ENCODE measurements at regions not wholly inside any gene's neighbourhood (a gene's known extent, or its start where the extent isn't known, plus 50 kb on each side); places are given as distances from the start of the nearest gene placed in this dataset.

- Histone ChIP-seq H3K4me3 (ENCODE audit: low read length) (no peak overlapping the region), H3K4me2 (ENCODE audit: low read length) (no peak overlapping the region), H3K27me3 (ENCODE audit: control insufficient read depth, low read length) (no peaks in the 10 kb centered on the region), H3K9me2 (replicated peaks; ENCODE audit: control insufficient read depth, low read length) (no peaks in the 10 kb centered on the region), H3K79me2 (ENCODE audit: control insufficient read depth, low read length) (no peaks in the 10 kb centered on the region), H3K36me3 (ENCODE audit: control insufficient read depth, low read length) (no peaks in the 10 kb centered on the region), H3K27ac (ENCODE audit: low read depth, low read length) (no peak overlapping the region), H3K9me3 (ENCODE audit: control insufficient read depth, insufficient read depth, low read length) (no peaks in the 10 kb centered on the region), H3F3A (ENCODE audit: control insufficient read depth, insufficient read depth) (no peaks in the 10 kb centered on the region), H3K4me1 (ENCODE audit: control insufficient read depth, low read length) (no peaks in the 10 kb centered on the region), H4K20me1 (ENCODE audit: control insufficient read depth, insufficient read depth, low read depth, low read length) (no peaks in the 10 kb centered on the region)
- TF ChIP-seq CTCF (IDR thresholded peaks at IDR 0.05; ENCODE audit: low read depth, low read length, poor library complexity, severe bottlenecking): no peak
- TF ChIP-seq EZH2phosphoT487 (IDR thresholded peaks at IDR 0.05; ENCODE audit: borderline replicate concordance, low read length): no peak
These were observed 789.1 kb downstream of the PCDH18 start for GRCh38 chr4:136743238-136743637.

- no peaks in the 10 kb centered on the region for H4K20me1 ChIP-seq (ENCODE audit: control insufficient read depth, insufficient read depth, low read depth, low read length)
- no peaks in the 10 kb centered on the region for H3K36me3 ChIP-seq (ENCODE audit: control insufficient read depth, low read length)
- H3K4me3 ChIP-seq (ENCODE audit: low read length): no peak overlapping the region
- TF ChIP-seq EZH2phosphoT487 (IDR thresholded peaks at IDR 0.05; ENCODE audit: borderline replicate concordance, low read length): no peak
- TF ChIP-seq CTCF (IDR thresholded peaks at IDR 0.05; ENCODE audit: low read depth, low read length, poor library complexity, severe bottlenecking): no peak
- H3K27me3 ChIP-seq (ENCODE audit: control insufficient read depth, low read length): no peaks in the 10 kb centered on the region
- no peaks in the 10 kb centered on the region for H3K9me2 ChIP-seq (replicated peaks; ENCODE audit: control insufficient read depth, low read length)
- H3K4me2 ChIP-seq (ENCODE audit: low read length): no peak overlapping the region
- H3K27ac ChIP-seq (ENCODE audit: low read depth, low read length): no peak overlapping the region
- H3K79me2 ChIP-seq (ENCODE audit: control insufficient read depth, low read length): no peaks in the 10 kb centered on the region
- no peaks in the 10 kb centered on the region for H3K9me3 ChIP-seq (ENCODE audit: control insufficient read depth, insufficient read depth, low read length)
- no peaks in the 10 kb centered on the region for H3F3A ChIP-seq (ENCODE audit: control insufficient read depth, insufficient read depth)
- H3K4me1 ChIP-seq (ENCODE audit: control insufficient read depth, low read length): no peaks in the 10 kb centered on the region
These were observed 790.0 kb downstream of the PCDH18 start for GRCh38 chr4:136742333-136742732.

GRCh38 chr4:136741468-136741867 is 790.8 kb downstream of the PCDH18 start:
- Histone ChIP-seq H3K4me2 (ENCODE audit: low read length) (no peak overlapping the region), H3F3A (ENCODE audit: control insufficient read depth, insufficient read depth) (no peaks in the 10 kb centered on the region), H4K20me1 (ENCODE audit: control insufficient read depth, insufficient read depth, low read depth, low read length) (no peaks in the 10 kb centered on the region), H3K9me2 (replicated peaks; ENCODE audit: control insufficient read depth, low read length) (no peaks in the 10 kb centered on the region), H3K27ac (ENCODE audit: low read depth, low read length) (no peak overlapping the region), H3K79me2 (ENCODE audit: control insufficient read depth, low read length) (no peaks in the 10 kb centered on the region), H3K4me1 (ENCODE audit: control insufficient read depth, low read length) (no peaks in the 10 kb centered on the region), H3K9me3 (ENCODE audit: control insufficient read depth, insufficient read depth, low read length) (no peaks in the 10 kb centered on the region), H3K36me3 (ENCODE audit: control insufficient read depth, low read length) (no peaks in the 10 kb centered on the region), H3K4me3 (ENCODE audit: low read length) (no peak overlapping the region), H3K27me3 (ENCODE audit: control insufficient read depth, low read length) (no peaks in the 10 kb centered on the region)
- TF ChIP-seq EZH2phosphoT487 (IDR thresholded peaks at IDR 0.05; ENCODE audit: borderline replicate concordance, low read length) (no peak), CTCF (IDR thresholded peaks at IDR 0.05; ENCODE audit: low read depth, low read length, poor library complexity, severe bottlenecking) (no peak)

GRCh38 chr4:136740326-136740725 is 792.0 kb downstream of the PCDH18 start:
- Histone ChIP-seq H4K20me1 (ENCODE audit: control insufficient read depth, insufficient read depth, low read depth, low read length) (no peaks in the 10 kb centered on the region), H3K9me2 (replicated peaks; ENCODE audit: control insufficient read depth, low read length) (no peaks in the 10 kb centered on the region), H3K4me3 (ENCODE audit: low read length) (no peak overlapping the region), H3K36me3 (ENCODE audit: control insufficient read depth, low read length) (no peaks in the 10 kb centered on the region), H3K27ac (ENCODE audit: low read depth, low read length) (no peak overlapping the region), H3K27me3 (ENCODE audit: control insufficient read depth, low read length) (no peaks in the 10 kb centered on the region), H3F3A (ENCODE audit: control insufficient read depth, insufficient read depth) (no peaks in the 10 kb centered on the region), H3K79me2 (ENCODE audit: control insufficient read depth, low read length) (no peaks in the 10 kb centered on the region), H3K9me3 (ENCODE audit: control insufficient read depth, insufficient read depth, low read length) (no peaks in the 10 kb centered on the region), H3K4me1 (ENCODE audit: control insufficient read depth, low read length) (no peaks in the 10 kb centered on the region), H3K4me2 (ENCODE audit: low read length) (no peak overlapping the region)
- TF ChIP-seq EZH2phosphoT487 (IDR thresholded peaks at IDR 0.05; ENCODE audit: borderline replicate concordance, low read length): no peak
- no peak for TF ChIP-seq CTCF (IDR thresholded peaks at IDR 0.05; ENCODE audit: low read depth, low read length, poor library complexity, severe bottlenecking)
